ENCODE measurements at regions not wholly inside any gene's neighbourhood (a gene's known extent, or its start where the extent isn't known, plus 50 kb on each side); places are given as distances from the start of the nearest gene placed in this dataset.

DNA sequence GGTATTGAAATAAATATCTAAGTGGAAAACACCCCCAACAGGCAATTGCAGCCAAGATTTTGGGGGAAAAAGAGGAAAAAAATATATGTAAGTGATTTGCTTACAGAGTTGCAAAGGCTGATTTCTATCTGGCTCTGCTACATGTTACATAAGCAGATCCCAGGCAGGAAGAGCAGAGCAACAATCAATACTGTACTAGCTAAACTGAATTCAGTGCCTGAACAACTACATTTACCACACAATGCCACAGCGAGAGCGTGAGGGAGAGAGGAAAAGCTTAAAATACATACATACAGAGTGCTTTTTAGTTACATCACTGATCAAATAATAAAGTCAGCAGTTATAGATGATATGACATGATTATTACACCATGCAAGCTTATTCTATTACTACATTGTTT is 665.6 kb upstream of the ARGLU1 start (continued):
- TF ChIP-seq, protein P1, sequence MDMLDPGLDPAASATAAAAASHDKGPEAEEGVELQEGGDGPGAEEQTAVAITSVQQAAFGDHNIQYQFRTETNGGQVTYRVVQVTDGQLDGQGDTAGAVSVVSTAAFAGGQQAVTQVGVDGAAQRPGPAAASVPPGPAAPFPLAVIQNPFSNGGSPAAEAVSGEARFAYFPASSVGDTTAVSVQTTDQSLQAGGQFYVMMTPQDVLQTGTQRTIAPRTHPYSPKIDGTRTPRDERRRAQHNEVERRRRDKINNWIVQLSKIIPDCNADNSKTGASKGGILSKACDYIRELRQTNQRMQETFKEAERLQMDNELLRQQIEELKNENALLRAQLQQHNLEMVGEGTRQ (CRISPR knock-in tag; IDR thresholded peaks at IDR 0.05) = no peak
- no peak for TF ChIP-seq JAZF1 (CRISPR knock-in tag; IDR thresholded peaks at IDR 0.05)

DNA sequence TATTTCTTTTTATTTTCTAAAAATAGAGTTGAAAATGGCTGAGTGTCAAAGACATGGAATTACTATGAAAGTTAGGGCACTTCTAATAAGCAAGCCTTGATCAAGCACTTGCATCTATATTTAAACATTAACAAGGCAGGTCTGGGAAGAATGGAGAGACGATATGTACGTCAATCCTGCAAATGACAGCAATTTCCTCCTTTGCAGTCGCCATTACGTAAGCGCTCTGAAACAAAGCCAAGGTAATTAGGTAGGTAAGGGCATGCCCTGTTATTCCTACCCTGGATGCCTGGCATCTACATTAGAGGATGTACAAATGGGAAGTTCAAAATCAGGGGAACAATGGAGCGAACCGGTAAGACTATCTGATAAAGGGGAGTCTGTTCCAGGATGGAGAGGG is 664.0 kb upstream of the ARGLU1 start:
- no peak for ATAC-seq
- no peak overlapping the region for H3K27ac Mint-ChIP-seq
- ChIA-PET POLR2A (no interaction called here), CTCF (no interaction called here)
- no peak overlapping the region for H3K4me3 Mint-ChIP-seq
- TF ChIP-seq TEAD1 (CRISPR knock-in tag; IDR thresholded peaks at IDR 0.05) (no peak), ELF4 (CRISPR knock-in tag; IDR thresholded peaks at IDR 0.05; ENCODE audit: low read depth) (no peak), GTF2I (CRISPR knock-in tag; conservative IDR thresholded peaks at IDR 0.05) (no peak), ZNF416 (CRISPR knock-in tag; IDR thresholded peaks at IDR 0.05) (no peak), NR1H2 (CRISPR knock-in tag; IDR thresholded peaks at IDR 0.05) (no peak)
- TF ChIP-seq, protein P2, sequence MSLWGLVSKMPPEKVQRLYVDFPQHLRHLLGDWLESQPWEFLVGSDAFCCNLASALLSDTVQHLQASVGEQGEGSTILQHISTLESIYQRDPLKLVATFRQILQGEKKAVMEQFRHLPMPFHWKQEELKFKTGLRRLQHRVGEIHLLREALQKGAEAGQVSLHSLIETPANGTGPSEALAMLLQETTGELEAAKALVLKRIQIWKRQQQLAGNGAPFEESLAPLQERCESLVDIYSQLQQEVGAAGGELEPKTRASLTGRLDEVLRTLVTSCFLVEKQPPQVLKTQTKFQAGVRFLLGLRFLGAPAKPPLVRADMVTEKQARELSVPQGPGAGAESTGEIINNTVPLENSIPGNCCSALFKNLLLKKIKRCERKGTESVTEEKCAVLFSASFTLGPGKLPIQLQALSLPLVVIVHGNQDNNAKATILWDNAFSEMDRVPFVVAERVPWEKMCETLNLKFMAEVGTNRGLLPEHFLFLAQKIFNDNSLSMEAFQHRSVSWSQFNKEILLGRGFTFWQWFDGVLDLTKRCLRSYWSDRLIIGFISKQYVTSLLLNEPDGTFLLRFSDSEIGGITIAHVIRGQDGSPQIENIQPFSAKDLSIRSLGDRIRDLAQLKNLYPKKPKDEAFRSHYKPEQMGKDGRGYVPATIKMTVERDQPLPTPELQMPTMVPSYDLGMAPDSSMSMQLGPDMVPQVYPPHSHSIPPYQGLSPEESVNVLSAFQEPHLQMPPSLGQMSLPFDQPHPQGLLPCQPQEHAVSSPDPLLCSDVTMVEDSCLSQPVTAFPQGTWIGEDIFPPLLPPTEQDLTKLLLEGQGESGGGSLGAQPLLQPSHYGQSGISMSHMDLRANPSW (CRISPR knock-in tag; conservative IDR thresholded peaks at IDR 0.05; ENCODE audit: low read depth) = no peak
- TF ChIP-seq, protein P3, sequence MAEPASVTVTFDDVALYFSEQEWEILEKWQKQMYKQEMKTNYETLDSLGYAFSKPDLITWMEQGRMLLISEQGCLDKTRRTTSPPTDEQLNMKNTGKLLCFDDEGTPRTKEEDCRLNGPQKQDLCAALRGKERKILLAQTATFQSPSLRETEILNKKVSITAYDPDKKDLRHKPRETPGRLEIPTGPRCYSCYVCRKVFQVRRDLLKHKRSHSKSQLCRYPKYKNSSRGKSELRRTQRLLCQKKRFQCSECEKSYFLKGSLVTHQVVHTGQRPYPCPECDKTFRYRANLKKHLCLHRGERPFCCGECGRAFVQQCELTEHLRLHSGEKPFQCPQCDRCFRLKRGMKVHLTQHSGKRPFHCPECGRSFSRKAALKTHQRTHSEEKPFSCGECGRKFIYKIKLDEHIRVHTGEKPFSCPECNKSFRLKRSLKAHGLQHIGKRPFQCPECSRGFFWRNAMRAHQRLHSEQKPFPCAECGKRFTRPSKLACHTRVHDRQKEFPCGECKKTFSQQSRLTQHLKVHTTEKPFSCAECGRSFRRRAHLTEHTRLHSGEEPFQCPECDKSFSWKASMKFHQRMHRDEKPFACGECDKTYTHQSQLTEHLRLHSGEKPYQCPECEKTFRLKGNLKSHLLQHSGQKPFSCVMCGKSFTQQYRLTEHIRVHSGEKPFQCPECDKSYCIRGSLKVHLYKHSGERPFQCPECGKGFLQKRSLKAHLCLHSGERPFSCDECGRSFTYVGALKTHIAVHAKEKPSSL (CRISPR knock-in tag; conservative IDR thresholded peaks at IDR 0.05) = no peak
- TF ChIP-seq, protein P4, sequence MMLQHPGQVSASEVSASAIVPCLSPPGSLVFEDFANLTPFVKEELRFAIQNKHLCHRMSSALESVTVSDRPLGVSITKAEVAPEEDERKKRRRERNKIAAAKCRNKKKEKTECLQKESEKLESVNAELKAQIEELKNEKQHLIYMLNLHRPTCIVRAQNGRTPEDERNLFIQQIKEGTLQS (CRISPR knock-in tag; conservative IDR thresholded peaks at IDR 0.05) = no peak
- DNase-seq (ENCODE audit: low spot score) = no peak
- H3K27me3 Mint-ChIP-seq (ENCODE audit: low read depth) = no peaks in the 10 kb centered on the region
- no peaks in the 10 kb centered on the region for H3K9me3 Mint-ChIP-seq
- no peaks in the 10 kb centered on the region for H3K36me3 Mint-ChIP-seq
- H3K4me1 Mint-ChIP-seq = no peaks in the 10 kb centered on the region

DNA sequence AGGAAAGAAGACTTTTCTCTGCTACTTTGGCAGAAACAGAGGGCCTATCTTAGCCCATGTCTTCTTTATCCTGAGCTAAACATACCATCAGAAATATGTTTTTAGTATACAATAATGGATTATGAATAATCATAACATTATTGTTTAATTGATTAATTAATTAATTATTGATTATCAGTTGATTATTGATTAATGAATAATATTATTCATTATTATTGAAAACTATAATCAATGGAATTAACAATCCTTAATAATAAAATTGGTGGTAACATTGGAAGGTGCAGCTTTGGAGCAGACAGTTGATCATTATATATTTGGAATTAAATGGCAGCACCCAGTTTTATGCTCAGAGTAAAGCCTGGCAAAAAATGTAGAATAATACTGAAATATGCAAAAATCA is 655.9 kb upstream of the ARGLU1 start:
- POLR2A ChIA-PET = no interaction called here
- Mint-ChIP-seq H3K36me3 (no peaks in the 10 kb centered on the region), H3K9me3 (no peaks in the 10 kb centered on the region), H3K4me3 (no peak overlapping the region), H3K27me3 (ENCODE audit: low read depth) (no peaks in the 10 kb centered on the region), H3K27ac (no peak overlapping the region), H3K4me1 (peaks cover 13% of the 10 kb centered on the region)
- DNase-seq (ENCODE audit: low spot score) = no peak
- ATAC-seq = no peak
- TF ChIP-seq, protein P5, sequence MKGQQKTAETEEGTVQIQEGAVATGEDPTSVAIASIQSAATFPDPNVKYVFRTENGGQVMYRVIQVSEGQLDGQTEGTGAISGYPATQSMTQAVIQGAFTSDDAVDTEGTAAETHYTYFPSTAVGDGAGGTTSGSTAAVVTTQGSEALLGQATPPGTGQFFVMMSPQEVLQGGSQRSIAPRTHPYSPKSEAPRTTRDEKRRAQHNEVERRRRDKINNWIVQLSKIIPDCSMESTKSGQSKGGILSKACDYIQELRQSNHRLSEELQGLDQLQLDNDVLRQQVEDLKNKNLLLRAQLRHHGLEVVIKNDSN (CRISPR knock-in tag; IDR thresholded peaks at IDR 0.05) = no peak
- TF ChIP-seq HMGA2 (CRISPR knock-in tag; IDR thresholded peaks at IDR 0.05) (peak; percentile 89), ELF4 (CRISPR knock-in tag; IDR thresholded peaks at IDR 0.05; ENCODE audit: low read depth) (no peak)
- CTCF ChIA-PET = interaction anchor here (1.5 to 2.5 kb wide), 2 partner anchors 15 to 21 kb away, joined by 3 to 11 read pairs; no protein-coding TSS in a partner anchor

DNA sequence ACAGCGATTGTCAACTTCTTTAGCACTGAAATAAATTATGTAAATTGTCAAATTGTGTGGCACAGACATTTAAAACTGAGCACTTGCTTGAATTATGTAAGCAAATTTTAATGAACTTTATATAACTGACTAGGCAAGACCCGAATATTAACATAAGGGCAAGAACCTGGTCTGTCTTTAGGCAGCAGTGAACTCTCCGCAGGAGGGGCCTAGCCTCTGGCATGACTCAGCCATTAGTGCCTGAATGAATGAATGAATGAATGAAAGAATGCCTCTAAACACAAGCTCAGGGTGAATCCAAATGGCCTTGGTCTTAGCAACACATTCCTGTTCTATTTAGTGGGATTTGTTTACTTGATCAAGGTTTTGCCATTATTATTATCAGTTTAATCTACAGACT is 654.7 kb upstream of the ARGLU1 start:
- H3K27ac Mint-ChIP-seq = no peak overlapping the region
- DNase-seq (ENCODE audit: low spot score) (no peak), ATAC-seq (peak; percentile 65)
- ChIA-PET POLR2A (no interaction called here), CTCF (interaction anchor here (1.7 to 2.5 kb wide), 2 partner anchors 16 to 20 kb away, joined by 7 to 11 read pairs; no protein-coding TSS in a partner anchor)
- H3K36me3 Mint-ChIP-seq = no peaks in the 10 kb centered on the region
- no peaks in the 10 kb centered on the region for H3K27me3 Mint-ChIP-seq (ENCODE audit: low read depth)
- H3K4me3 Mint-ChIP-seq = no peak overlapping the region
- no peaks in the 10 kb centered on the region for H3K9me3 Mint-ChIP-seq
- peaks cover 13% of the 10 kb centered on the region for H3K4me1 Mint-ChIP-seq
- TF ChIP-seq MXD4 (CRISPR knock-in tag; IDR thresholded peaks at IDR 0.05; ENCODE audit: borderline replicate concordance) (no peak), SP1 (CRISPR knock-in tag; conservative IDR thresholded peaks at IDR 0.05) (no peak), ELF4 (CRISPR knock-in tag; IDR thresholded peaks at IDR 0.05; ENCODE audit: low read depth) (no peak), JUN (CRISPR knock-in tag; IDR thresholded peaks at IDR 0.05) (no peak), NFYB (CRISPR knock-in tag; conservative IDR thresholded peaks at IDR 0.05; ENCODE audit: low read depth) (no peak), HMGA2 (CRISPR knock-in tag; IDR thresholded peaks at IDR 0.05) (no peak)
- TF ChIP-seq, protein P6, sequence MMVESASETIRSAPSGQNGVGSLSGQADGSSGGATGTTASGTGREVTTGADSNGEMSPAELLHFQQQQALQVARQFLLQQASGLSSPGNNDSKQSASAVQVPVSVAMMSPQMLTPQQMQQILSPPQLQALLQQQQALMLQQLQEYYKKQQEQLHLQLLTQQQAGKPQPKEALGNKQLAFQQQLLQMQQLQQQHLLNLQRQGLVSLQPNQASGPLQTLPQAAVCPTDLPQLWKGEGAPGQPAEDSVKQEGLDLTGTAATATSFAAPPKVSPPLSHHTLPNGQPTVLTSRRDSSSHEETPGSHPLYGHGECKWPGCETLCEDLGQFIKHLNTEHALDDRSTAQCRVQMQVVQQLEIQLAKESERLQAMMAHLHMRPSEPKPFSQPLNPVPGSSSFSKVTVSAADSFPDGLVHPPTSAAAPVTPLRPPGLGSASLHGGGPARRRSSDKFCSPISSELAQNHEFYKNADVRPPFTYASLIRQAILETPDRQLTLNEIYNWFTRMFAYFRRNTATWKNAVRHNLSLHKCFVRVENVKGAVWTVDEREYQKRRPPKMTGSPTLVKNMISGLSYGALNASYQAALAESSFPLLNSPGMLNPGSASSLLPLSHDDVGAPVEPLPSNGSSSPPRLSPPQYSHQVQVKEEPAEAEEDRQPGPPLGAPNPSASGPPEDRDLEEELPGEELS (CRISPR knock-in tag; IDR thresholded peaks at IDR 0.05) = no peak
- TF ChIP-seq, protein P7, sequence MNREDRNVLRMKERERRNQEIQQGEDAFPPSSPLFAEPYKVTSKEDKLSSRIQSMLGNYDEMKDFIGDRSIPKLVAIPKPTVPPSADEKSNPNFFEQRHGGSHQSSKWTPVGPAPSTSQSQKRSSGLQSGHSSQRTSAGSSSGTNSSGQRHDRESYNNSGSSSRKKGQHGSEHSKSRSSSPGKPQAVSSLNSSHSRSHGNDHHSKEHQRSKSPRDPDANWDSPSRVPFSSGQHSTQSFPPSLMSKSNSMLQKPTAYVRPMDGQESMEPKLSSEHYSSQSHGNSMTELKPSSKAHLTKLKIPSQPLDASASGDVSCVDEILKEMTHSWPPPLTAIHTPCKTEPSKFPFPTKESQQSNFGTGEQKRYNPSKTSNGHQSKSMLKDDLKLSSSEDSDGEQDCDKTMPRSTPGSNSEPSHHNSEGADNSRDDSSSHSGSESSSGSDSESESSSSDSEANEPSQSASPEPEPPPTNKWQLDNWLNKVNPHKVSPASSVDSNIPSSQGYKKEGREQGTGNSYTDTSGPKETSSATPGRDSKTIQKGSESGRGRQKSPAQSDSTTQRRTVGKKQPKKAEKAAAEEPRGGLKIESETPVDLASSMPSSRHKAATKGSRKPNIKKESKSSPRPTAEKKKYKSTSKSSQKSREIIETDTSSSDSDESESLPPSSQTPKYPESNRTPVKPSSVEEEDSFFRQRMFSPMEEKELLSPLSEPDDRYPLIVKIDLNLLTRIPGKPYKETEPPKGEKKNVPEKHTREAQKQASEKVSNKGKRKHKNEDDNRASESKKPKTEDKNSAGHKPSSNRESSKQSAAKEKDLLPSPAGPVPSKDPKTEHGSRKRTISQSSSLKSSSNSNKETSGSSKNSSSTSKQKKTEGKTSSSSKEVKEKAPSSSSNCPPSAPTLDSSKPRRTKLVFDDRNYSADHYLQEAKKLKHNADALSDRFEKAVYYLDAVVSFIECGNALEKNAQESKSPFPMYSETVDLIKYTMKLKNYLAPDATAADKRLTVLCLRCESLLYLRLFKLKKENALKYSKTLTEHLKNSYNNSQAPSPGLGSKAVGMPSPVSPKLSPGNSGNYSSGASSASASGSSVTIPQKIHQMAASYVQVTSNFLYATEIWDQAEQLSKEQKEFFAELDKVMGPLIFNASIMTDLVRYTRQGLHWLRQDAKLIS (CRISPR knock-in tag; IDR thresholded peaks at IDR 0.05; ENCODE audit: borderline replicate concordance) = no peak
